AG09319 (cell line): ENCODE measurements at regions not wholly inside any gene's neighbourhood (a gene's known extent, or its start where the extent isn't known, plus 50 kb on each side); places are given as distances from the start of the nearest gene placed in this dataset.

Experiments used
- DNase-seq: peaks from one replicate; pipeline ENCODE4 v3.0.0-alpha.2; 2010; ENCODE audit warnings: low read depth; ENCODE audit errors: extremely low read depth
- CTCF ChIP-seq: IDR thresholded peaks from 2 replicates; pipeline ENCODE4 v1.5.1; 2011; ENCODE audit warnings: low read depth, mild to moderate bottlenecking, inconsistent platforms, low read length, moderate library complexity

DNA sequence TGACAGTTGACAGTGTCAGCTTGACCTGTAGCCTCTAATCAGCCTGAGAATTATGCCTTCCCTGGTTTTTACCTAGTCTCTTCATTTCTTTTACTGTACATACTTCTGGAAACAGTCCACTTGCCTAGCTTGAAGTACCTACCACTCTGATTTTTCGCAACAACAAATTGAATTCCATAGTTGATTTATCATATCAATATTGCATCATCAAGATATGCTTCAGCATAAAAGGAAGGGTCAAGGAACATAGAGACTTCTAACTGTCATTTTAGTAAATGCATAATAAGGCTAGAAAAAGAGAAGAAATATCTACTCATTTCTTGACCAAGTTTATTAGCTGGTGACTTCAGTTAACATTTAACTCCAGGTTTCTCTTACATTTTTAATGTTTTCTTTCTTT, 174.2 kb upstream of the FAR2 start:
- DNase-seq, result no peak
- TF ChIP-seq CTCF, result no peak

- DNase-seq, result no peak
- TF ChIP-seq CTCF, result no peak
Measured at GRCh38 chr12:28975564-28976340, 173.3 kb upstream of the FAR2 start.

GRCh38 chr12:28980436-28980835, 168.6 kb upstream of the FAR2 start:
- no peak for TF ChIP-seq CTCF
- no peak for DNase-seq

DNA sequence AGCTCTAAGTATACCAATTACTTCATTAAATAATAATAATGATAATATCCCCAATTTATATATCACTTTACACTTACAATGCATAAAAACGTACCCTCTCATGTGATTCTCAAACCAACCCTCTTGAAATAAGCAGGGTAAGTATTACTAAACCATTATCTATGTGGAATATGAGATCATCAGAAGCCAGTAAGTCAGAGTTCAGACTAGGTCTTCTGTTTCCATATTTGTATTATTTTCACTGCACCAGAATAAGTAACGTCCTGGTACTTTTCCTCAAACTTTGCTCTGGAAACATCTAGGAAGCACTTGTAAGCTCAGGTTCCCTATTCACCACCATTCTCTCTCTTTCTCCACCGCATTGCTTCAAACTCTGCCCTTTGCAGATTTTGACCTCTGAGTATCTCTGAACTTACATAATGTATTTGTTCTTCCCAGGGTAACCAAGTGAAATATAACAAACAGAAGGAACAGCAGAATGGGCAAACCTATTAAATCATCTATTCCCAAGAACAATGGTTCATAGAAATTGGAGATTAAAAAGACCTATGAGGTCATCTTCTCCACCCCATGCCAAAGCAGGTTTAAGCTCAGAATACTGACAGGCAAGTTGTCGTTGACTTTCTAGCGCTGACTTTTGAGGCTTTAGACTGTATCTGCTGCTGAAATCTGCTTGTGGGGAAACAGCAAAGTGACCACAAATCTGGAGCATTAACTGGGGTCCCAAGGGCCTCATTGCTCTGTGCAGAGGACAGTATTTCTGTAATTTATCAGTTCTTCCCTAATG, 161.3 kb upstream of the FAR2 start:
- DNase-seq, result no peak
- TF ChIP-seq CTCF, result no peak

DNA sequence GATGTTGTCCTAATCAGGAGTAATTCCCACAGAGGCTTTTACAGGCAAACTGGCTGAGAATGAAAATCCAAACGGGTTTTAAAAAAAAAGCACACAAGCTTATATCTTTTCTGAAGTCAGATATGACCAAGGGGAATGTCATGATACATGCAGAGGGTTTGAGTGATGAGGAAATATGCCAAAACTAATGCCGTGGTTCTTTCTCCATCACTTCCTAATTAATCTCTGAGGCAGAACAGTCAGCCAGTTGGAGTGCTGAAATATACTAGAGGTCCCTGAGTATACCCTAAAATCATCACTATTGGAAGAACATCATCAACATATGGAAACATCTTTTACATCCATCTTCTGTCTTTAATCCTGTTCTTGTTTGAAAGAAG, 160.8 kb upstream of the FAR2 start:
- DNase-seq, result no peak
- TF ChIP-seq CTCF, result no peak

DNA sequence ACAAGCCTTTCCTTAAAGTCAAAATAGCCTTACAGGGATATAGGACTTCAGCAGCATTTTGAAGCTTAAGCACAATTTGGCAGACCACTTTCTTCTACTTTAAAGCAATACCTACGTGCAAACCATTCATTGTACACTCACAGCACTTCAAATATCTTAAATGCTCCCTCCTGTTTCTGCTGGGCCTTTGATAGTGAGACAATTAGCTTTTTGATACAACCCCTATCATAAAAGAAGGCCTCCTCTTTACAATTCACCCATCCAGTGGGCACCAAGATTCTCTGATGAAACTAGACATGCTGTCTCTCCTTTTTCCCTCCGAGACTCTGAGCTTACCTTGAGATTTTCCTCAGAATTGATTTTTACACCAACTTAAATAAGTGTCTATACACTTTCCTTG, 157.5 kb upstream of the FAR2 start:
- no peak for TF ChIP-seq CTCF
- no peak for DNase-seq

GRCh38 chr12:28993720-28994119, 155.4 kb upstream of the FAR2 start:
- DNase-seq, result no peak
- no peak for TF ChIP-seq CTCF
